HG03159 (cell line): ENCODE measurements at regions not wholly inside any gene's neighbourhood (a gene's known extent, or its start where the extent isn't known, plus 50 kb on each side); places are given as distances from the start of the nearest gene placed in this dataset.

Experiments used
- ATAC-seq: cut with Tn5 transposase; IDR thresholded peaks from one replicate; pipeline ENCODE4 v1.9.1; 2021; ENCODE audit warnings: mild to moderate bottlenecking, moderate library complexity; ENCODE audit not compliant: unreplicated experiment

- ATAC-seq, result no peak
Measured at GRCh38 chr1:61531716-61532115, 193.2 kb downstream of the TM2D1 start.

GRCh38 chr1:61523893-61524605, 200.9 kb downstream of the TM2D1 start:
- no peak for ATAC-seq

GRCh38 chr1:61523229-61523628, 201.7 kb downstream of the TM2D1 start:
- no peak for ATAC-seq

- no peak for ATAC-seq
Measured at GRCh38 chr1:61520401-61520800, 204.5 kb downstream of the TM2D1 start.

- no peak for ATAC-seq
Measured at GRCh38 chr1:61519631-61520030, 205.3 kb downstream of the TM2D1 start.

- no peak for ATAC-seq
Measured at GRCh38 chr1:61518670-61519400, 206.1 kb downstream of the TM2D1 start.

GRCh38 chr1:61517345-61517744, 207.6 kb downstream of the TM2D1 start:
- no peak for ATAC-seq

GRCh38 chr1:61515096-61515495, 209.8 kb downstream of the TM2D1 start:
- no peak for ATAC-seq
